GM19324 (cell line): ENCODE measurements at regions not wholly inside any gene's neighbourhood (a gene's known extent, or its start where the extent isn't known, plus 50 kb on each side); places are given as distances from the start of the nearest gene placed in this dataset.

Experiments
- ATAC-seq: cut with Tn5 transposase; IDR thresholded peaks from one replicate; pipeline ENCODE4 v1.9.1; 2021; ENCODE audit warnings: mild to moderate bottlenecking, moderate library complexity; ENCODE audit not compliant: unreplicated experiment, low FRiP score

DNA sequence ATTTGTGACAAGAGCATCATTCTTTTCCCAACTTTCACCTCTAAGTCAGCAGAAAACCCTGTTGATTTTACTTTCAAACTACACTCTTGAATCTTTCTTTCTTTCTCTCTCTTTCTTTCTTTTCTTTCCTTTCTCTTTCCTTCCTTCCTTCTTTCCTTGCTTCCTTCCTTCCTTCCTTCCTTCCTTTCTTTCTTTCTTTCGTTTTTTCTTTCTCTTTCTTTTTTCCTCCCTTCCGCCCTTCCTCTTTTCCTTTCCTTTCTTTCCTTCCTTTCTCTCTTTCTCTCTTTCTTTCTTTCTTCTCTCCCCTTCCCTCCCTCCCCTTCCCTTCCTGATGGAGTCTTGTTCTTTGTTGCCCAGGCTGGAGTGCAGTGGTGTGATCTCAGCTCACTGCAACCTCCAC is 649.5 kb downstream of the PLCL1 start:
- ATAC-seq, result no peak

DNA sequence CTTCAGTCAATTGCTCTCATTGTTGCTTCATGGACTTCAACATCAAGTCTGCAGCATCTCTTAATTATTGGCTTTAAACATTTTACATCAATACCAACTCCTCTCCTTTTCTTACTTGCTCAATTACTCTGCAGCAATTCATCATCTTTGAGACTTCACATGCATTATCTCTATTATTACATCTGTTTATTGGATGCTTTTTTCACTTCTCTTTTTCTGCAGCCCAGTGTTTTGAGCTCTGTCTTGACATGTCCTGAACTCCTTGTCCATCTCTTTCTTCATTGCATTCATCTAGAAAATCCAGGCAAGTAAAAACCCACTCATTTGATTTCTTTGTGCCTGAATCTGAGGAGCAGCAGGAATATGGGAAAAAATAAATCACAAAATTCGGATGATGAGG is 647.9 kb downstream of the PLCL1 start:
- peak; percentile 64 for ATAC-seq

DNA sequence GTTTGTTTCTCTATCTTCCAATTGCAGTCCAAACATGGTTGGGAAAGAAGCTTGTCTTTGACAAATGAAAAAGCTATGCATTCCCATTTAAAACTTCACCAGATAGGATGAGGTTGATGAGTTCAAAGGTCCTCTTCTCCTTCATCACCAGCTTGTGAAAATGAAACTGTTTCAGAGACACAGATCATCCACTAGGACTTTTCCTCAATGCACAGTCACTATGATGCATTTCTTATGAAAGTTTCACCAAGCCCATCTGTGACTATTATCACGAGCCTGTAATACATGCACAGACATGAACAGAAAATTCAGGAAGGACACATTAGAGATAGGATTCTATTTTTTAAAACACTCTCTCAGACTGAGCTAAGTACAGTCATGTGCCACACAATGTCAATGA is 644.4 kb downstream of the PLCL1 start:
- no peak for ATAC-seq

DNA sequence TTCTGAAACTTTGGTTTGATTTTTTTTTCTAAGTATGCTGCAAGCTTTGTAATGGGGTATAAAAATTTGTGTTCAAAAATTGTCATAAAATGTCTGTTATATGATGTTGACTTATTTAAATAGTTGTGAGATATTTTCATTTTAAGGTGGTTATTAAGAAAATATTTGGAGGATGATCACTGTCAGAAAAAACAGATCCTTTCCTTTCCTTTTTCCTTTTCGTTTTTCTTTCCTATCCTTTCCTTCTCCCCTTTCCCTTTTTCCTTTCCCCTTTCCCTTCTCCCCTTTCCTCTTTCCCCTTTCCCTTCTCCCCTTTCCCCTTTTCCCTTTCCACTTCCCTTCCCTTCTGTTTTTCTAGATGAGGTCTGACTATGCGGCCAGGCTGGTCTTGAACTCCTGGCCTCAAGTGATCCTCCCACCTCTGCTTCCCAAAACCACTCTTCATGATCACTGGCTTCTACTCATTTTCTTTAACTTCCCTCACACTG is 640.5 kb downstream of the PLCL1 start:
- ATAC-seq, result no peak

DNA sequence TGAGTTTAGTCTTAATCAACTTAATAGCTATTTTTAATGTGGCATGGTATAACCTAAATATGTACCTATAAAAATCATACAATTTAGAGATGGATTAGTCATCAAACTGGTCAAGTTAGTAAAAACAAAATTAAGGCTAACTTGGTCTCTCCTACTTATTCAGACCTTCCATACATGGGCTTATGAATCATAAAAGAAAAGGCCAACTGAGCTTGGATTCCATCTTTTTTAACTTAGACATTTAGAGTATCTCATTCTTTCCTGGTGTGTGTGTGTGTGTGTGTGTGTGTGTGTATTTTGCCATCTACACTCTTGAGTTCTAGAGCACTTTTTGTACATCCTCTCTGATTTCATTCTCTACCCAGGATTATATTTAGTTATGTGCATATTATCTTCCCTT is 637.5 kb downstream of the PLCL1 start:
- no peak for ATAC-seq

DNA sequence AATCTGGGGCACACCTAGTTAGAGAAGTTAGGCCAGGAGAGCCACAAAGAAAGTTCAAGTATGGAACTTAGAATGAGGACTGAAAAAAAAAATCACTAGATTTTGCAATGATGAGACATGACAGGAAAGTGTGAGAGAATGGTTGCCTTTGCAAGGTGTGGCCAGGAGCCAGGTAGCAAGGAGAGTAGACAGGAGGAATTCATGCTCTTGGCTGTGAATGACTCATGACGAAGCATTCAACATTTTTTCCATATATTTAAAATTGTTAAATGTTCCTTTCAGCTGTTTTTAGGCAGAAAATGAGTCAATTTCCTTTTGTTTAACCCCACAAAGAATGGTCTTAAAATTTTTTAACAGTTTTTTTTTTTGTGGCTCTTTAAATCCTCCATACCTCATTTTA is 636.9 kb downstream of the PLCL1 start:
- no peak for ATAC-seq

DNA sequence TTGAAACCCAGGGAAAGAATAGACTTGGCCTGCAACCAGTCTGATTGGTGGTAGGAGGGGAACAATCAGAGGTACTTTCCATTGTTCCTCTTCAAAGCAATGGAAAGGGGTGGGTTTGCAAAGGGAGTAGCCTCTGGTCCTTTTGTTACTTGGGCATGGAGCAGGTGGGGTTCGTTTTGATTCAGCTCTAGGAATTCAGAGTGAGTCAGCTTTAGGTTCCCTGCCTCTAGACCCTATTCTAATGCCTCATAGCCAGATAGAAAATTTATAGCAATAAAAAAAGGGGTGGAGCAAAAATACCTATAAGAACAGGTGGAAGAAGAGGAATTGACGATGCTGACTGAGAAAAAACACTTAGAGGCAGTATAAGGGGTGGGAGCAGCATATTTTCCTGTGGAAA is 636.4 kb downstream of the PLCL1 start:
- ATAC-seq, result no peak

DNA sequence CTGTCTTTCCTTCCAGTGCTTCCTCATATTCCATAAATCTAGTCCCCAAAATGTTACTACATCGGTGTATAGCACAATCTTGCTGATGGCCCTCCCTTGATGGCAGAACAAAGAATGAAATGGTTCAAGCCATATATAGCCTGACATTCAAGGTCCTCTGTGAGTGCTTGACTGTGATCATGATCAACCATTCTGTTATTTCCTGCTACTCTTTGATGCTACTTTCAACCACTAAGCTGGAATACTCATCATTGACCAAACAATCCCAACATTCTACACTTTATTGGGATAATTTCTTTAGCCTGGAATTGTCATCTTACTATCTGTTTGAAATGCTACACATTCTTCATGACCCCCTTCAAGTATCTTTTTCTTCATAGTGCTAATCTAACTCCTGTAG is 633.9 kb downstream of the PLCL1 start:
- no peak for ATAC-seq

DNA sequence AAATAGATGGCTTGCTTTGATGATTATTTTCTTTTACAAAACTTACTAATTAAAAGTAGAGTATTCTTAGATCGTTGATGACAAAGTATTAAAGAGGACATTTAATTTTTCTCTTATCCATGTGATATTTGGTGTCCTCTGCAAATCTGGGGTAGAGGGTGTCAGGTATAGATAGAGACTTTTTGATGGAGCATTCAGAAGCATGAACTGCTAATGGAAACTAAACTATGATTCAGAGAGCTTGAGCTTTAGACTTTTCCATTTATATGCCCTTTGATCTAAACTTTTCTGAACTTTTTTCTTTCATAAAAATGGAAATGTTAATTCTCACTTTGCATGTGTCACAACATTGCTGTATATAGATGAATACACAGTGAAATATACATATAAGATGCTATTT is 619.7 kb downstream of the PLCL1 start:
- ATAC-seq, result no peak

DNA sequence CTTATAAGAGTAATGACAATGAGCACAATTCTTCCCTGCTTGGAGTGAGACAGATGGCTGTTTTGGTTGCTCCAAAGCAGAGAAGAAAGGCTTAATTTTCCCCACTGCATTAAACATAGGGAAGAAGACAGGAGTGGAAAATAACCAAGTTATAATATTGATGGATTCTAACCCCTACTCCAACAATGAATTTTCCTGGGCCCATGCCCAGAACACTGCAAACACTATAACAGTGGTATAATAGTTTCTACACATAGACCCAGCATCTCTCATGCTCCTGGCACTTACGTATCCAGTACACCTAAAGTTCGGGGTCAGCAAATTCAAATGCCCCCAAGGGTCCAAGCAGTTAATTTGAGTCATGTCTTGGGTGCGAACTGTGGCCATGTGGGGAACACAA is 613.4 kb downstream of the PLCL1 start:
- ATAC-seq, result no peak

DNA sequence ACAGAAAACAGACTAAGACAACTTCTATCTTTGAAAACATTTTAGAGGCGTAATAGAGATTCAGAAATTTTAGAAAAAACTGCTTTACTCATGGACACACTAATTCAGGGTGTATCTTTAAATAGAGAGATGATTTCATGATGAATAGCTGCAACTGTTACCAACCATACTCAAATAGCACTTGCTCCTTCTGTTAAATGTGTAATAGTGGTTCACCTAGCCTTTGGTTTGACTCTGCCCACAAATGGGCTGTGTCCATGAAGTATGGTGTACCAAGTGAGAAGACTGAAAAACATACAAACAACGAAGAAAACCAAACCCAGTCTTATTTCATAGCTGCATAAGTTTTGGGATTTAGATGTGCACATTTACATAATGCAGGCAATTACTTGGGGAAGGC is 610.6 kb downstream of the PLCL1 start:
- no peak for ATAC-seq

DNA sequence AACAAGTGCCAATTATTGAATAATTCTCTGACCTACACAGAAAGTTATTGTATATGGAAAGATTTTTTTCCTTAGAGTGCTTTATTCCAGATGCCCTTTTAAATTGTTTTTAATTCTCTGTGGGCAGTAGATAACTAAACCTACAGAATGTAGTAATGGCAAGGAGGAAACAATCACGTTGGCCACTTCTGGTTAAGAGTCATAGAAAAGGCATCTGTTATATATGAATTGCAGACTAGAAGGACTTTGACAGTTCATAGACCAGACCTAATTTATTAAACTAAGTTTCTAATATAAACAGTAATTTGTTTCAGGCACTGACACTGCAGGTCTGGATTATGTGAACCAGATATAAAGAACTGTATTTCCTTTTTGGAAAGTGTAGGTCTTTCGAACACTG is 607.5 kb downstream of the PLCL1 start:
- no peak for ATAC-seq

DNA sequence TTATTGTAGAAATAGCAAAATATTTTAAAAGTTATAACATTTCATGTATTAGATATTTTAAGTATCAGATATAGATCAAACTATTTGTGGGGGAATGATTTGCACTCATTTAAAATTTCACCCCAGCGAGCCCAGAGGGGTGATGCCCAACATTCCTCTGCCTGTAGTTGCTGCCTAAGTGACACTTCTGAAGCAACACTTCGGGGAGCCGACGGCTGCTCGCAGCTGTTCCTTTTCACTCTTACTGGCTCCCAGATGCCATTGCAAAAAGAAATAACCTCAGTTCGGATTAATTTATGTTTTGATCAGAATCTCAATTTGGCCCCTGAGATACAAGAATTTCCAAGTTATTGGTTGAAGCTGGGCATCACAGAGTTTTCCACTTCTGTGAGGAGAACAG is 603.8 kb downstream of the PLCL1 start:
- ATAC-seq, result no peak

DNA sequence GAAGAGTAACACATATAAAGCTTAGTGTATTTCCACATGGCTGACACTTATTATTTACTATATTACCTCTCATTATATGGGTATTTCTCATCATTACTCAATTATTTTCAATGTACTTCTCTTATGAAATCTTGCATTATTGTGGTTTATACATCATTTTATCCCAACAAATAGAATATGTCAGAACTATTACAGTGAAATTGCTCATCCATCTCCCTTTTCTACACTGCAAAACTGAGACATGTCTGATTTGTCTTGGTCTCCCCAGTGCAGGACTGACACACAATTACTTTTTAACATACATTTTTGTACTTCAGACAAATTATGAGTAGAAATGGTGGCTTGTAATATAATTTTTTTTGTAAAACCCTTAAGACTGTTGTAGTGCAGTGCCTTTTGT is 600.9 kb downstream of the PLCL1 start:
- ATAC-seq, result no peak

DNA sequence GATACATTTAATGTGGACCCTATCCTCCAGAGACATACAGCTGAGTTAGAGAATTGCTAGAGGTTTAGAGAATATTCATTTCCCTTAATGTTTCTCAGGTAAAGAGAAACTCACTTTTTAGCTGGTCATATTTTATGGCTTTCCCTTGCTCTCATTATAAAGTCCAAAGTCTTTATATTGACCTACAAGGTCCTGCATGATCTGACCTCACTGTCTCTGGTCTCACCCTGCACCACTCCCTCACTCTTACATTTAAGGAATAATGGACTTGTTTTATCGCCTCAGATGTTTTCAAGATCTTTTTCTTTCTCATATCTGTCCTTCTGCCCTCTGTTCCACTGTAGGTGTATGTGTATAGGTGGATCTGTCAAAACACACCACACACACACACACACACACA is 597.3 kb downstream of the PLCL1 start:
- ATAC-seq, result no peak

DNA sequence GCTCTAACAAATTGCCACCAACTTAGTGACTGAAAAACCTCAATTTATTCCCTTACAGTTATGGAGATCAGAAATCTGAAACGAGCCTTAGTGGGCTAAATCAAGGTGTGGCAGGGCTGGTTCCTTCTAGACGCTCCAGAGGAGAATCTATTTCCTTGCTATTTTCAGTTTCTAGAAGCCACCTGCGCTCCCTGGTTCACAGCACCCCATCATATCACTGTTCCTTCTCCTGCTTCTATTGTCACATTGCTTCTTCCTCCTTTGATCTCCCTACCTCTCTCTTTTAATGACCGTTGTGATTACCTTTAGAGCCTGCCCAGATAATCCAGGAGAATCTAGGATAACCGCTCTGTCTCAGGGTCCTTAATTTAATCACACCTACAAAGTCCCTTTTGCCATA is 596.6 kb downstream of the PLCL1 start:
- ATAC-seq, result no peak

DNA sequence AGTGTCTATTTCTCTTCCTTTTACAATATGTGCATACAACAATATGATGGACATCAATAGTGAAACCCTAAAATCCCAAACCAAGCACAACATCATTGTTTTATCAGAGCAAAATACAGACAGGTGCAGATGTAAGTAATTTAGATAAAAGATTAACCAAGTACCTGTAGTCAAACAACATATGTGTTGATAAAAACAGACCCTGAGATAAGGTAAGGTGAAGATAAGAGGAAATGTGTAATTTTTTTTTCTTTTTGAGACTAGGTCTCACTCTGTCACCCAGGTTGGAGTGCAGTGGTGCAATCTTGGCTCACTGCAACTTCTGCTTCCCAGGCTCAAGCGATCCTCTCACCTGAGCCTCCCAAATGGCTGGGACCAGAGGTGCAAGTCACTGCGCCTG is 589.8 kb downstream of the PLCL1 start:
- no peak for ATAC-seq

DNA sequence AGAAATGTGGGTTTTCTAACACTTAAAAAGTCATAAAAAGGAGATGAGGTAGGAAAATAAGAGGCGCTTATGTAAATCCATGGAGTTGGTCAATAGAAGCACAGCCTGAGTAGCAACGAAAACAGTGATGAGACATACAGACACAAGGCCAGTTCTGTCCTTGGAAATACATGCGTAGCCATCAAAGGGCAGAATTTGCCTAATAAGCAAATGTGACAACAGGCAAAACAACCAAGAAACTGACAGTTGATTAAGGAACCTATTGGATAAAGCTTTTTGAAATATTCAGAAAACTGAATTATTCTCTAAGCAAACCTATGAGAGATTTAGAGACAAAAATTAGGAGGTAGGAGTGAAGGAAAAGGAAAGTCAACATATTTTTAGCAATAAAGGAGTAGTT is 586.3 kb downstream of the PLCL1 start:
- ATAC-seq, result no peak

DNA sequence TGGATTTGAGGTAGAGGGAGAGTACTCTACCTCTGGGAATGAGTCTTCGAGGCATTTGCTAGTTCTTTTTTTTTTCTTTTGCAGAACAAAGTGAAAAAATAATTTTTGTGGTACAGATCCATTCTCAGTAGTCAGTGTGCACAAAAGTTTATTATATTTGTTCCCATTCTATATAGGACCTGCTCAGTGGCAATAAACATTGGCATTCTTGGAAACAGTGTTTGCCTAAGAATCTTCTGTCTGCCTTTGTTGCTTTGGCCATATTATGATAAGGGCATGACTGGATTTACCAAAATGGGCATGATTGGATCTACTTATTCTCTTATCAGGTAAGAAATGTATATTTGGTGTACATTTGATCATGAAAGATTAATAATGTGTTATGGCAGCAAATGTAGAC is 583.3 kb downstream of the PLCL1 start:
- no peak for ATAC-seq

DNA sequence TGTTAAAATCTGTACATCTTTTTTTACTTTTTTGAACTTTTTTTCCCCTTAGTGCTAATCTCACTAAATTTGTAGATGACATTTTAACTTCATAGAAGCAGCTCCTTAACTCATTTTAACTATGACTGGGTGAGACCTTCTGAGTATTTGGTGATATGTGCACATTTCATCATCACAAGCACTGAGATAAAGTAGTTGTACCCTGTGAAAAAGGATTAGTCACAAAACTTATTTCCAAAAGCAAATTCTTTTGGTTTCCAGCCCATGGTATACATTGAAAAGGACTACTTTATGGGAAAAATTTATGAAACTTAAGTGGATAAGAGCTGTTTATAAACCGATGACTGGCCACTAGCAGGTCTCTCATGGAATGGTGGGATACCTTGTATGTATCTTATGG is 581.5 kb downstream of the PLCL1 start:
- no peak for ATAC-seq

DNA sequence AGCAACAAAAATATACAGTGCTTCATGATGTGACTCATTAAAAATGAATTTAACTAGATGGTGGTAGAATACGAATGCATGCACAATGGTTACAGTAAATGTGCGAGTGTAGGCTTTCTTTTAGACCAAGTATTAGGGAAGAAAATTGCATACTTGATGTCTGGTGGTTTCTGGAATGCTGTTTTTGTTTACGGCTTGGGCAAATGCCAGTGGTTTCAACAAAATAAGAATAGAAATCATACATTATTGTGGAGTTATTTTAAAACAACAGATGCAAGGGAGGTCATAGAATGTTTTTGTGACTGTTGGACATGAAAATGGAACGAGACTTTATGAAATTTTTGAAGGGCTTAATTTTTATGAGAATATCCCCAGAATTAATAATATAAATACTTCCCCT is 580.9 kb downstream of the PLCL1 start:
- no peak for ATAC-seq

DNA sequence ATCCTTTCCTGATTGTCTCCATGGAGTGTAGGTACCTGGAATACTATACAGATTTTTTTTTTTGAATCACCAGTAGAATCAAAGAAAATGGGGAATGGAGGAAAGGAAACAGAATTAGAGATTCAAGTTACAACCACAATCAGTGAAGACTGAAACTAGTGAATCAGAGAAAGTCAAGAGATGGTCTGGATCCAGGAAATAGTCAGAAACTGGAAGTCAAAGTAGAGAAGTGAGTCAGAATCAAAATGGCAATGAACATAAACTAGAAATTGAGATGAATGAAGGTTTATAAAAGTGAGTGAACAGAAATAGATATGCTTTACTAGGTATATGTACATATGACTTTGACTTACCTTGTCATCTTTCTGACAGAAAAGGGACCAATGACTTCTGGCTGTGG is 579.0 kb downstream of the PLCL1 start:
- no peak for ATAC-seq

DNA sequence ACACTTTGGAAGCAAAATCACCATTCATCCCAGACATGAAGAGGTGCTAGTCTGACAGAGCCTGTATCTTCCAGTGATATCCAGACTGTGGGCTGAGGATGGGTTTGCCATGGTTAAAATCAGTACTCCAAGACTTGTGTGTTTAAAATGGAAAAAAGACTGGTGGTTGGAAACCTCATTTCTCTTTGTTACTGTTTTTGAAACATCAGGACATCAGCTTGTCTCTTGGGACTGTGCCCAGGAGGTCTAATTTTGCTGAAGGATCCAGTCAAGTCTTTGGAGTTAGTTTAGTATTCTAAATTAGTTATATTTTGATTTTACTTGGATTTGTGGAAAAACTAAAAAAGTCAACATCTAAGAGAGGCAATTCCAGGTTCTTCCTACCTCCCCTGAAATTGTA is 578.4 kb downstream of the PLCL1 start:
- ATAC-seq, result no peak

DNA sequence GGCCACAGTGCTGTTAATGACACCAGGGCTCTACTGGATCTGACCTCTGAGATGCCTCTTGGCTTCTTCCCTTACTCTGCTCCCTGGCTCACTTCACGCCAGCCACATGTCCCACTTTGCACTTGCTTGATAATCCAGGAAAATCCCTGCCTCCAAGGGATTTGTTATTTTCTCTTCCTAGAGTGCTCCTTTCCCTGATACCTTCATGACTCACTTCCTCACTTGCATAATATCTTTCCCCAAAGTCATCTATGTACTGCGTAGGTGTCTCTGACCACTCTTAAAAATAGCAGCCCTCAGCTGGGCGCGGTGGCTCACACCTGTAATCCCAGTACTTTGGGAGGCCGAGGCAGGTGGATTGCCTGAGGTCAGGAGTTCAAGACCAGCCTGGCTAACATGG is 572.3 kb downstream of the PLCL1 start:
- ATAC-seq, result no peak
